ENCODE measurements at regions not wholly inside any gene's neighbourhood (a gene's known extent, or its start where the extent isn't known, plus 50 kb on each side); places are given as distances from the start of the nearest gene placed in this dataset.

GRCh38 chr2:182522405-182522896, 95.6 kb upstream of the PDE1A start:
- TF ChIP-seq E2F6 (IDR thresholded peaks at IDR 0.05; ENCODE audit: borderline replicate concordance, low read depth) (no peak), CTCF (IDR thresholded peaks at IDR 0.05) (no peak), RAD21 (conservative IDR thresholded peaks at IDR 0.05 in 1 of 2, IDR thresholded peaks at IDR 0.05 in 1 of 2) (no peak), MAX (IDR thresholded peaks at IDR 0.05) (no peak), MAFK (IDR thresholded peaks at IDR 0.05; ENCODE audit: partially characterized antibody) (no peak), POLR2A (IDR thresholded peaks at IDR 0.05; ENCODE audit: low read length) (no peak), RCOR1 (IDR thresholded peaks at IDR 0.05; ENCODE audit: low read depth, low read length) (no peak), FOSB (CRISPR knock-in tag; IDR thresholded peaks at IDR 0.05) (no peak), MYC (IDR thresholded peaks at IDR 0.05; ENCODE audit: borderline replicate concordance, low read length) (no peak), PHF8 (IDR thresholded peaks at IDR 0.05; ENCODE audit: borderline replicate concordance, low read depth) (no peak), CEBPB (IDR thresholded peaks at IDR 0.05) (no peak), ESRRA (IDR thresholded peaks at IDR 0.05; ENCODE audit: borderline replicate concordance, low read length) (no peak), BCL3 (IDR thresholded peaks at IDR 0.05) (no peak)
